ENCODE measurements at regions not wholly inside any gene's neighbourhood (a gene's known extent, or its start where the extent isn't known, plus 50 kb on each side); places are given as distances from the start of the nearest gene placed in this dataset.

DNA sequence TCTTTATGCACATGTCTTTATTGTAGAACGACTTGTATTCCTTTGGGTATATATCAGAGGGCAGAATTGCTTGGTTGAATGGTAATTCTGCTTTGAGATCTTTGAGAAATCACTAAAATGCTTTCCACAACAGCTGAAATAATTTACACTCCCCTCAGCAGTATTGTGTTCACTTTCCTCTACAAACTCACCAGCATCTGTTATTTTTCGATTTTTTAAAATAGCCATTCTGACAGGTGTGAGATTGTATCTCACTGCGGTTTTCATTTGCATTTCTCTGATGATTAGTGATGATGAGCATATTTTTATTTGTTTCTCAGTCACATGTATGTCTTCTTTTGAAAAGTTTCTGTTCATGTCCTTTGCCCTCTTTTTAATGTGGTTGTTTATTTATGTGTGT is 459.8 kb downstream of the PABPC4L start:
- no peak for DNase-seq (ENCODE audit: low read depth)

DNA sequence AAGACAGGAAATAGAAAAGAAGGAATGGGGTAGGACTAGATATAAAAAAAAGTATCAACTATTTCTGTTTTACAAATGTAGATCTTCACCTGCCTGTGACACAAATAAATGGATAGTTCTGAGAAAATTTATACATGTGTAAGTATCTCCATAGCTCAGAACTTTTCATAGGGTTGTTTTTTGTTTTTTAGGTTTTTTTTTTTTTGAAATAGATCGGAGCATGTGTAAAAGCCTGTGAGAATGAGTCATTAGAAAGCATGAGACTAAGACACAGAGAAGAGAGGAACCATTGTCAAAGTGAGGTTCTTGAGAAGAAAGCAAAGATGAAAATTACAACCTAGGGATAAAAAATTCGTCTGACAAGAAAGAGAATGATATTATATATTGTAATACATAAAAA is 481.6 kb downstream of the PABPC4L start:
- DNase-seq (ENCODE audit: low read depth) = no peak

DNA sequence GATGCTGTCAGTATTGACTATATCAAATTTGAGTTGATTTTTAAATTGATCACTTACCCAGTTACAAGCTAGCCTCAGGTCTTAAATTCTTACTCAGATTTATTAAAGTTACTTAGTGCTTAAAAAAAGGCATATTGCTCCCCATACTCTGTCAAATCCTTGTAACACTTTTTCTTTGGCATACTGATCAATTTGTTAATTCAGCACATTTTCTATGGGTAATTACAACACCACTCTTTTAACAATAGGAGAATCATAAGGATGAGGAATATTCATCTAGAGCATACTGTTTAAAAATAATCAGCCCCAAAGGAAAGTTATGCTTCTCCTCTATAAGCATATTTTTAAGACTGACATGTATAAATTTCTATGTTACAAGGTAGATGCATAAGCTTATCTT is 482.5 kb downstream of the PABPC4L start:
- DNase-seq (ENCODE audit: low read depth) = no peak

DNA sequence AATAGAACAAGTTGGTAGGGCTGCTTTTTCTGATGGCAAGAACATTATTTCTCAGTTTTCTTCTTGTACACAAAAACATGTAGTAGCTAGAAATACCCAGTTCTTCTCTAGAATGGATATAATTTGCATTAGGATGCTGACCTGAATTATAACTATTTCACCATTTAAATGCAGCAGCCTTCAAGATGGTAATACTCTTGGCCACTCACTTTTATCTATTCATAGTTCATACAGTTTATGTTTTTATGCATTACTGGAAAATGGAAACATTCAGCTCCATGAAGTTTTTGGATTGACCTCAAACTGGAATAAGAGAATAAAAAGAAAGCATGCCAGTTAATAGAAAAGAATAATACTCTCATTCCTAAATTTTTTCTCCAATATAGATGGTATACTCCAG is 487.4 kb downstream of the PABPC4L start:
- no peak for DNase-seq (ENCODE audit: low read depth)

DNA sequence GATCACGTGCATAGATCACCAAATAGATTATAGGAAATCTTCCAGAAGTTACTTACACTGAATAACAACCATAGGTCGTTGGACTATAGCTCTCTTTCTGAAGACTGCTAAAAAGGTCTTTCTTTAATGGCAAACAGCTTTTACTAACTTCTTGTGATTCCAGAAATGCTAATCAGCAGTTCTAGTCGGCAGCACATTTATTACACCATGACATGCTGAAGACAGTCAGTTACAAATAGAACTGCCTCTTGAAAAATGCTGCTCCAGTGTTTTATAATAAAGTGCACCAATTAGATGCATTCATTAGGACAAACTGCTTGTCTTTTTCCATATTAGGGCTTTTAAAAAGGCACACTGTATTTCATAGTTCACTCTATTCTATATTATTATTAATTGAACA is 488.2 kb downstream of the PABPC4L start:
- no peak for DNase-seq (ENCODE audit: low read depth)

DNA sequence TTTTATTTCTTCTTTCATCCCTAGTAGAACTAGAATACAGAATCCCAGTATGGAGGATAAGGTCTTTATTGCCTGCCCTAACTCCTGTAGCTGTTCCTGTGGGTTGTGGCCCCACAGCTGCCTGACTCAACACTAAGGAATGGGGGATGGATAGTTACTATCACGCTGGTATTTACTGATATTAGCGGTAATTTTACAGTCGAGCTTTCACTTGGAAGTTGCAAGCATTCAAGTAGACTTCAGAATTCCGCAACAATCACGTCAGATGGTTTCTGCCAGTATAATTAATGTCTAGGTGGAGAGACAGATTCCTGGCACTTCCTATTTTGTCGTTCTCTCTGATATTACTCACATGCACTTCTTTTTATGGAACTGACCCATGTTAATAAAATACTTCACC is 489.8 kb downstream of the PABPC4L start:
- no peak for DNase-seq (ENCODE audit: low read depth)

DNA sequence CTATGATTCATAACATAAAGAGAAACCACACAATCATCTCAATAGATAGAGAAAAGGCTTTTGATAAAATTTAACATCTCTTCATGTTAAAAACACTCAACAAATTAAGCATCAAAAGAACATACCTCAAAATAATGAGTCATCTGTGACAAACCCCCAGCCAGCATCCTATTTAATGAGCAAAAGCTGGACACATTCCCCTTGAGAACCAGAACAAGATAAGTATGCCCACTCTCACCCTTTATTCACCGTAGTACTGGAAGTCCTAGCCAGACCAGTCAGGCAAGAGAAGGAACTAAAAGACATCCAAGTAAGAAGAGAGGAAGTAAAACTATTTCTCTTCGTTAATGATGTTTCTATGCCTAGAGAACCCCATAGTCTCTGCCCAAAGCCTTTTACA is 507.2 kb downstream of the PABPC4L start:
- DNase-seq (ENCODE audit: low read depth) = no peak

DNA sequence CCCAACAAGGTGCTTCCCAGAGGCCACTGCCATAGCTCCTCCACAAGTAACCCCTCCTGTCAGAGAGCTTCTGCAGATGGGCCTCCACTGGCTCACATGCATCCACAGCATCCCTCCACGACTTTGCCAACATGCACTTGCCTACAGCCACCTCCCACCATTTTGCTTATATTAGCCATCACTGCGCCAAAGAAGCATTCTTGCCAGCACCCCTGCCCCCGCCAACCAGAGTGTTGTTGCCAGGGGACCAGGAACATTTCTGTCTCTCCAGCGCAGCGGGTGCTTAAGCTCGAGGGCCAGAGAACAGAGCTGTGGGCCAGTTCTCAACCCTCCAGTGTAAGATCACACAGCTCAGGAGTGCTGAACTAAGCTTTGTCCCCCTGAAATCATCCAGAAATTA is 517.6 kb downstream of the PABPC4L start:
- no peak for DNase-seq (ENCODE audit: low read depth)

DNA sequence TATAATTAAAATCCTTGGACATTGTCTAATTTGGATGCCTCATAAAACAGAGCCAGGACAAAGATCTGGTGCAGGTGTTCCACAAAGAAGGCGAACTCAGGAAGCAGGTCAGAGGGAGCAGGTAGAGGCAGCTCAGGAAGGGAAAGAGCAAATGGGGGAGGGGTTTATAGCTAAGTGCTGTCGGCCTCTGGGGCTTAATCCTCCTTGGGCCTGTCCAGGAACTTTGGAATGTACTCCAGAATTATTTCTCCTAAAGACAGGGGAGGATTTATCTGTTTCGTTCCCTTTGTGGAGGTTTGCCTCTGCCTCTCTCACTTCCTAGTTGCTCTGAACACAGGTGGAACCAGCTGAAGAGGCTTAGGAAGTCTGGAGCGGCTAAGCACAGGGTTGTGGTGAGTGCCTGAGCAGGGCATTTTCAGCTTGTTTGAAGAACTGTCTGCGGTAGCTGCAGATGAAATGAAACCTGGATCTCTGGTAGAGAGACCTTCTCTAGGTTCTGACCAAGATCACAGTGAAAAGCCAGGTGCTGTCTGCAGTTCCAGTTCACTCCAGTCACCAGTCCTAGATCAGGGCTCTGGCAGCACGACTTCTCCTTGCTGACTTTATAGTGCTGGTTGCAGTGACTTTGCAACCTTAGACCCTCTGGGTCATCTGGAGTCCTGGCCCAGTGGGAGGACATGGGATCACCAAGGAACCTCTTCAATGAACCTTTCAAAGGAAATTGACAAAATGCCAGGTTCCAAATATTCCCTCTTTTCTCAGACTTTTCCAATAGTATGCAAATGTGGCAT is 519.2 kb downstream of the PCDH10 start:
- DNase-seq (ENCODE audit: low read depth) = no peak

DNA sequence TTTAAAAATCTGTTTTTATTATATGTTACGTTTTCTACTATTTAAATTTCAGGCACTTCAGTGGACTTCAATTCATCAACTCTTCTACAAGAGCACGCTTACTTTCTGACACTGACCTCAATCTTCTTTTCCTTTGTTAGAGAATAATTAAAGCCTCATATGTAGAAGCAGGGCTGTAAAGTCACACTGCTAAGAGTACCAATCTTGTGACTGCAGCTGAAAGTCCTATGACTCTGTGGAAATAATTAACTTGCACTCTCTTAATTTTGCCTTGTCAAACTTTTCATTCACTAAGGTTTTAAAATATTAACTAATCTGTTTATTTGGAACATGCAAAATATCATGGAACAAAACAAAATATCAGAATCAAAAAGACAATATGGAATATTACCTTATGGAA is 498.1 kb downstream of the PCDH10 start:
- no peak for DNase-seq (ENCODE audit: low read depth)

DNA sequence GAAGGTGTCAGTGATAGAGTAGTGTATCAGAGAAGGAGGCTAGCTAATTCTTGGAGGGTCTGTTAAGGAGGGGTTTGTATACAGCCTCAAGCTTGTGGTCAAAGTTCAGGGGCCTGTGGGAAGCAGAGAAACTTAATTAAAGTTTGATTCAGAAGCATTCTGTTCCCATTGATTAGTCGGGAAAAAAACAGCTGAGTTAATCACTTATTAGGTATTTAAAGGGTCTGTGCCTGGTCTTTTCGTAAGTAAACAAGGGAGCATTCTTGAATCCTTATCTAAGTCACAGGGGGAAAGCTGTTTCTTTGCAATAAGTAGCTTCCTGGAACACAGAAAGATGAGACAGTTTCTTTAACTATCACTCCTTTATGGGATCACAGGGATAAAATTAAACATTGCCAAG is 492.1 kb downstream of the PCDH10 start:
- DNase-seq (ENCODE audit: low read depth) = no peak

DNA sequence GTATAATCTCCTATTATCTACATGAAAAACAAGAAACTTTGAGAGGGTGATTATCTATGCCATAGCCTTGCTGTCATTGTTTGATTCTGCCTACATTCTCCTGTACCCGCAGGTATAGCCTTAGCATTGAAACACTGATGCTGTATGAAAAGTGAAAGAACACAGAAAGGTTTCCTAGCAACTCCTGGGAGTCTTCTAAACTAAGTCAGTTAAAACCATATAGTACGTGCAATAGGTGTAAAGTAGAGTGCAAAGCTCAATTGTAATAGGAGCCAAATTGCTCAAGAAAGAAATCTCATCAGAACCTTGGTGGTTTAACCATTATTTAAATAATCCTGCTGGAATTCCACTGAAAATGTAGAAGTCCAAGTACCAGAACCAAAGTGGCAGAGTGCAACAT is 489.7 kb downstream of the PCDH10 start:
- DNase-seq (ENCODE audit: low read depth) = no peak

DNA sequence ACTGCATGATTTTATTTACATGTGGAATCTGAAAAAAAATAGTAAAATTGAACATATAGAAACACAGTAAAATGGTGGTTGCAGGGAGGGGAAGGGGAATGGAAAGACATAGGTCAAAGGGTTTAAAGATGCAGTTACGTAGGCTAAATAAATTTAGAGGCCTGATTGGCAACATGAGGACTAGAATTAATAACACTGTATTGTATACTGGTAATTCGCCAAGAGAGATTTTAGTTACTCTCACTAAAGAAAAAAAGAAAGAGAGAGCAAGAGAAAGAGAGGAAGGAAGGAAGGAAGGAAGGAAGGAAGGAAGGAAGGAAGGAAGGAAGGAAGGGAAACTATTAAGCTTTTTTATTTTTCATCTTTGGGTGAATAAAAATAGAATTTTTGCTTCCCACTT is 488.1 kb downstream of the PCDH10 start:
- no peak for DNase-seq (ENCODE audit: low read depth)

DNA sequence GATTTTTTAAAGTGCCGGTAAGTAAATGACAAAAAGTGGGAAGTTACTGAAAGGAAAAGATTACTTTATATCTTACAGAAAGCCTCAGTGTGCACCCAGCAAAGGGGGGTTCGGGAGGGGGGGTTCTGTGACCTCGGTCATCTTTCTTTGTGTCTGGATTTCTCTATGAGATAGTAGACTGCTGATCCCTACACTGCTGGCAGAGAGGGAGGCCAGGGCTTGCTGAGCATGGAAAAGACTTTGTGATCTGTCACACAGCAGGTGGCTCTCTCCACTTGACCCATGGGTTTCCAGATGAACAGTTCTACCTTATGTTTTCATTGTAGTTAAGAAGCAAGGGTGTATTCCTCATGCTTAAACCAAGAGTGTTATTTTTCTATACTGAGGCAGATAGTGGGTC is 475.6 kb downstream of the PCDH10 start:
- DNase-seq (ENCODE audit: low read depth) = no peak

DNA sequence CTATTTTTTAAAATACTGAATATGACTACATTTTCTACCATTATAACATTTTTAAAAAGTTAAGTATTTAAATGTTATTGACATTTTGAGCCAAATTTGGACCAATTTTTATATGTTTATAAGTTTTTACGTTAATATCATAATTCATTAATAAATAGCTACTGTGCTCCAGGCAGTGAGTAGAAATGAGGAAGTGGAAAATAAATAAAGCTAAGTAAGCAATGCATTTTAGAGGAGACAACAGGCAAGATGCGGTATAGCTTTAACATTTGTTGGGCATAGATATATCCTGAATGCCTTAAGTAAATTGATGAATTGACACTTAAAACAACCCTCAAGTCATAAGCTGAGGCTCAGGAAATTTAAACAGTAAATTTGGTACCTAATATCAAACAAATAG is 474.8 kb downstream of the PCDH10 start:
- no peak for DNase-seq (ENCODE audit: low read depth)

DNA sequence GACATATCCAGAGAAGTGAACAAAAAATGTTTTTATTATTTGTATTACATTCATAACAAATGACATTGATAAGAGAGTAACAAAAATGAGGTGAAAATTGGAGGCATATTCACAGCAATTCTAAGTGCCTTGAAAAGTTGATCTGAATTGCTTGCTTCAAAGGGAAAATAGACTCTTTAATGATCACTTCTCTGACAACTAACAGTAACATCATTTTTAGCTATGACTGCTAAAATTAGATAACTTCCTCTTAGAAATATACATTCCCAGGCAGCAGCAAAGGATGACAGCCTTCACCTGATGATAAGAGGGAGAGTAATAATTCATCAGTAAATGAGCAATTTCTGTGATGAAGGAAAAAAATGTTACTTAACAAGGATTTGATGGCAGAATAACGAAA is 472.5 kb downstream of the PCDH10 start:
- no peak for DNase-seq (ENCODE audit: low read depth)

DNA sequence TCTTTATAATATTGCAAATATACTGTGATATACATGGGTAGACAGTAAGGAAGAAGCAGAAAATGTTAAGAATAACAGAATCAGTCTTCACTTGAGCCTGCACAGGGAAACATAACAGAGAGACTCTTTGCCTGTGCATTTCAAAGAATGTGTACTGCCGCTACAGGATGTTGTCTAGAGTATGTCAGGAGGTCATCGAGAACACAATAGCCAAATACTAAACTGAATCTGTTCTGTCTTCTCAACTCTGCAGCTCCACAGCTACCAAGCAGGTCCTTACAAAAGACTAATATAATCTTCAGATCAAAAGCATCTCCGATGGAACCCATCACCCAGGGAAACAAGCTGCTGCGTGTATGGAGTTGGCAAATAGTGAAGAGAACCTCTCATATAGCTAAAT is 471.5 kb downstream of the PCDH10 start:
- DNase-seq (ENCODE audit: low read depth) = no peak

DNA sequence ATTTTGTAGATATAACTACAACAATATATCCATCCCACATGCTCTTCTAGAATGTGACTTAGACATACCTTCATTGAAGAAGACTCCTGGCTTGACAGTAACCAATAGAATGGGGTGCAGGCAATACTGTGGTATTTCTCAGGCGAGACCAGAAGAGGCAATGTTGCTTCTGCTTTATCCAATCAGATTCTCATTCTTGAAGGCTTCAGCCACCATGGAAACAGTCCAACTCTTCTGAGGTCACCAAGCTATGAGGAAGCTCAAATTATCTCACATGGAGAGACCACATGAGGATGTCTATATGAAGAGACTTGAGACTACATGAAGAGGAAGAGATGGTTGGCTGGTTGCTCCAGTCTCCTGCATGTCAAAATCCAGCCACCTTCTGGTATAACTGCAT is 469.9 kb downstream of the PCDH10 start:
- DNase-seq (ENCODE audit: low read depth) = no peak

DNA sequence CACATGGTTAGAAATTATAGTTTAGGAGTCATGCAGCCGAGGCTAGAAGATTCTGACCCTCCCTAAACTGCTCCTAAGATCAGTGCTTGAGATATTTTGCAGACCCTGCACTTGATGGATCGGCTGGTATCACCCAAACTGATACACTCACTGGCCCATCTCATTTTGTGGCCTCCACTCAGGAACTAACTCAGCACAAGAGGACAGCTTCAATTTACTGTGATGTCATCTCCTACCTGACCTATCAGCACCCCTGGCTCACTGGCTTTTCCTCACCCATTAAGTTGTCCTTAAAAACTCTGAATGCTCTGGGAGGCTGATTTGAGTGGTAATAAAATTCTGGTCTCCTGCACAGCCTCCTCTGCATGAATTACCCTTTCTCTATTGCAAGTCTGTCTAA is 450.9 kb downstream of the PCDH10 start:
- no peak for DNase-seq (ENCODE audit: low read depth)

DNA sequence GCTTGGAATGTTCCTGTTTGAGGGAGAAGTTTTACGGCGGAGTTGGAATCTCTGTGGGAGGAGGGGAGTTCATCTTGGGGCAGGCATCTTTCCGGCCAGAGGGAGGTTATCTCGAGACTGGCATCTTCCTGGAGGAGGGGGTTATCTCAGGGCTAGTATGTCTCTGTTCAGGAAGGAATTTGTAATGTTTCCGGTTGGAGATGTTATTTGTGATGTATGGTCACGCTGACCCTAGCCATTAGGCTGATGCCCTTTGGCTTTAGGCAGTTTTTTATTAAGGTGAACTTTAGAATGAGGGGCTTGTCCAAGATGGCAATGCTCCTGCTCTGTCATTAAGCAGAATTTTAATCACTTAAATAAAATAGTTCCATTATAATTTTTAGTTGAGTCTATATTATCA is 449.7 kb downstream of the PCDH10 start:
- DNase-seq (ENCODE audit: low read depth) = no peak

DNA sequence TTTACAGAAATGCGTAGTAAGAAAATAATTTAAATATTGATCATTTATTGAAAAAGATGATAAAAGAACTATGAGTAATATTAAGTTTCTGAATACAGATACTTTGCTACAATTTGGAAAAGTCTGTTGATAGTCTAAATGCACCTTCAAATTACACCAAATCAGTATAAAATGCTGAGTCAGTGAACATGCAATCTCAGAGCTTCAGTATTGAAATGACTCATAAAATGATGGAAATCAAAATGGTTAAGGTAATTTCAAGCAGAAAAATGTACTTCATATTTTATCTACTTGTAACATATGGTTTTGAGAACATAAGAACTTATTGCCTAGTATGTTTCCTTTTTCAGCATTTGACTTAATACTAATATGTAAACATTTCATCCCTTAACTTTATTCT is 448.2 kb downstream of the PCDH10 start:
- no peak for DNase-seq (ENCODE audit: low read depth)

DNA sequence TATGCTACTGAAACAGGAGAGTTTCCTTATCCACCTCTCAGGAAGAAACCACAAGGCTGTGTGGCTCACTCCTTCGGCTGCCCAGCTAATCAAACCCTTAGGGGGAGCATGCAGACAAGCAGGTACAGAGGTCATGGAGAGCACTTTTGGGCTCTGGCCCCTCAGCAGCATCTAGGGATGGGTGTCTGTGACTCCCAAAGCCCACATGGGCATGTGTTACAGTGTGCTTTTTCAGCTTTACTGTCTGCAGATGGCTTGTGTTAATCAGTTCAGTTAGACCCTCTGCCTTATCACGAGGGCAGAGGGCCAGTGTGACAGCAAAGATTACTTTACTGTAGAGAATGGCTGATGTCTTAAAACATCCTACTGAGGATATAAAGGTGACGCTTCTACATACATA is 447.4 kb downstream of the PCDH10 start:
- DNase-seq (ENCODE audit: low read depth) = no peak

DNA sequence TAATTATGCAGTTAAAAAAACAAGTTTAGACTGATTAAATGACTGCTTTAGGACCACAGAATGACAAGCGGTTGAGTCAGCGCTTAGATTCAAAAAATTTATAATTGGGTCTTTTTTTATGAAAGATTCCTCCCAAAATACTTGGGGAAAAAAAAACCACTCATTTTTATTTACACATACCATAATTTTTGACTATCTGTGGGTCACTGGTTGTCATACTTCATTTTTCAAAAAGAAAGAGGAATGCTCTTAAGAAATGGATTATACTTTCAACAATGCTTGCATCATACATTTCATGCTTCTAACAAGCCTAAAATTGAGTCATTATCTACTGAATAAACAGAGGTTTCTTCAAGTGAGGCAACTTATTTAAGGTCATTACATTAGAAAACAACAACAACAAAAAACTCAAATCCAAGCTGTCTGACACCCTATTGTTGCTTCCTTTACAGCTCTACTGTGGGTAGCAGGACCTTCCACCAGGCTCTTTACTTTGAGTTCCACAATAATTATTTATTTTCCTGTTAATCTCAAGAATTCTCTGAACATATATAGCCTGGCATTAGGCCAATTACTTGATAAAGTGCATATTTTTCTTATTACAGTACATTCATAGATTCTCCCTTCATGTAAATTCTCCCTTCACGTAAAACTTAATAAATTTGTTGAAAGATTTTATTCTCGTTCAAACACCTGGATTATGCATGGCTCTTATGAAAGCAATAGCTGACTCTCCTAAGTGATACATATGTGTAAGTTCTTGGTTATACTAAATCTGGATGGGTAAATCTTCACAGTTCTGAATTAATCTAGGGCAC is 445.5 kb downstream of the PCDH10 start:
- no peak for DNase-seq (ENCODE audit: low read depth)

DNA sequence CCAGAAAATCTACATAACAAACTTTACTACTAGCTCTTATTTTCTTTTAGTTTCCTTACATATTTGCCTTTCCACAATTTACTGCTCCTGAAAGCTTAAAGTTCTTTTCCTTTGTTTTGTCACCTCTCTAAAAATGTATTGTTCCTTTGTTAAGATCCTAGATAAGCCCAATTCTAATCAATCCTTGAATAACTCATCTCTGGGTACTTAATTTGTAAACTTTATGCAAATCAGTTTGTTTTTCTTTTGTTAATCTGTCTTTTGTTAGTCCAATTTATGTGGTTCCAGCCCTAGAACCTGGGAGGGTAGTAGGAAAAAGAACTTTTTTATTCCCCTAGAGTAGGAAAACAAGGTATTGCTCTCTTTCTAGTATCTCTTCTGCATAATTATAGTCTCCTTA is 444.7 kb downstream of the PCDH10 start:
- DNase-seq (ENCODE audit: low read depth) = no peak

All from stromal cell of bone marrow (primary cell).